ENCODE measurements at regions not wholly inside any gene's neighbourhood (a gene's known extent, or its start where the extent isn't known, plus 50 kb on each side); places are given as distances from the start of the nearest gene placed in this dataset.

- H3K4me3 ChIP-seq (ENCODE audit: low read depth, low read length): no peak overlapping the region
- no peak for TF ChIP-seq CTCF (IDR thresholded peaks at IDR 0.05; ENCODE audit: low read depth, low read length)
These were observed 249.3 kb upstream of the SOX14 start for GRCh38 chr3:137514853-137515252.

GRCh38 chr3:137519602-137520001 lies 244.5 kb upstream of the SOX14 start:
- TF ChIP-seq CTCF (IDR thresholded peaks at IDR 0.05; ENCODE audit: low read depth, low read length): no peak

GRCh38 chr3:137524751-137525150 lies 239.4 kb upstream of the SOX14 start:
- no peak for TF ChIP-seq CTCF (IDR thresholded peaks at IDR 0.05; ENCODE audit: low read depth, low read length)

More at GRCh38 chr3:137519602-137520001, 244.5 kb upstream of the SOX14 start:
- H3K4me3 ChIP-seq (ENCODE audit: low read depth, low read length): no peak overlapping the region

GRCh38 chr3:137525471-137525870 lies 238.6 kb upstream of the SOX14 start:
- no peak overlapping the region for H3K4me3 ChIP-seq (ENCODE audit: low read depth, low read length)
- TF ChIP-seq CTCF (IDR thresholded peaks at IDR 0.05; ENCODE audit: low read depth, low read length): no peak

More at GRCh38 chr3:137524751-137525150, 239.4 kb upstream of the SOX14 start:
- no peak overlapping the region for H3K4me3 ChIP-seq (ENCODE audit: low read depth, low read length)

DNA sequence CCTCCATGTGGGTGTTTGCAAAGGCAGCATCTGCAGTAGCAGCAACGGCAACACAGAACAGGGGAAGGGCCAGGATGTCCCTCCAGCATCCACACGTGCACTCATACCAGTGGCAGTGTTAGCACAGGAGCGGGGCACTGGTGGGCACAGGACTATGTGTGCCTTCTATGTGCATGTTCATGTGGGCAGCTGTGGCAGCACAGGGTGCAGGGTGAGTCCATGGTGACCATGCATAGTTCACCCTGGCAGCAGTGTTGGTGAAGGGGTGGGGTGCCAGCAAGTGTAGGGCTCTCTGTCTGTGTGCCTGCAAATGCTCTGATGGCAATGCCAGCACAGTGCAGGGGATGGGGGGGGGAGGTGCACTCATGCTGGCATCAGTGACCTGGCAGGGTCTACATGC lies 222.1 kb upstream of the SOX14 start:
- H3K4me3 ChIP-seq (ENCODE audit: low read depth, low read length): no peak overlapping the region
- TF ChIP-seq CTCF (IDR thresholded peaks at IDR 0.05; ENCODE audit: low read depth, low read length): no peak

- no peak overlapping the region for H3K4me3 ChIP-seq (ENCODE audit: low read depth, low read length)
- no peak for TF ChIP-seq CTCF (IDR thresholded peaks at IDR 0.05; ENCODE audit: low read depth, low read length)
These were observed 209.9 kb upstream of the SOX14 start for GRCh38 chr3:137554242-137554641.

DNA sequence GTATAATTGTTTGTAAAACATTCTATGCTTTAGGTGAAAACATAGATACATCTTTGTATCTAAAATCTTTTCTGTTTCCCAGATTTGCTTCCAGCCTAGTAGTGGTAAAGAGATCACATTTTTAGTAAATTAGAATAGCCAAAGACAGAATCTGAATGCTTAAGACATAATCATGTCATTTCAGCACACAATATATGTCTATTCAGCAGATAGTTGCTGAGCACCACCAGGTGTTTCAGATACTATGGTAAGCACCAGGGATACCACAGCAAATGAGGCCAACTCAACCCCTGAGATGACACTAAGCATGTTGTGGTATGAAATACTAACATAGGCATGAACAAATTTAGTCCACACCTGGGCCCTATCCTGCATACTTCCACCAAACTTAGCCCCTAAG lies 195.2 kb upstream of the SOX14 start:
- no peak for TF ChIP-seq CTCF (IDR thresholded peaks at IDR 0.05; ENCODE audit: low read depth, low read length)
- no peak overlapping the region for H3K4me3 ChIP-seq (ENCODE audit: low read depth, low read length)
